Omental fat pad (tissue), 3 donors: ENCODE measurements at regions not wholly inside any gene's neighbourhood (a gene's known extent, or its start where the extent isn't known, plus 50 kb on each side); places are given as distances from the start of the nearest gene placed in this dataset.

Experiments used
- ATAC-seq: fragments of 150-250 bp; one replicate; pipeline ENCODE4 v1.9.1; 2016; ENCODE audit warnings: mild to moderate bottlenecking, moderate library complexity; ENCODE audit not compliant: low FRiP score
- DNase-seq: peaks from one replicate; pipeline ENCODE4 v3.0.0-alpha.2; 2019; ENCODE audit warnings: low spot score
- TF ChIP-seq, protein P1 (sequence below), 3 donors: fragments of 450-650 bp; IDR thresholded peaks; one replicate each; pipeline ENCODE4 v1.5.1; 2016 to 2017; ENCODE audit warnings: antibody characterized with exemption in 3 of 3, mild to moderate bottlenecking in 3 of 3, moderate library complexity in 2 of 3

DNA sequence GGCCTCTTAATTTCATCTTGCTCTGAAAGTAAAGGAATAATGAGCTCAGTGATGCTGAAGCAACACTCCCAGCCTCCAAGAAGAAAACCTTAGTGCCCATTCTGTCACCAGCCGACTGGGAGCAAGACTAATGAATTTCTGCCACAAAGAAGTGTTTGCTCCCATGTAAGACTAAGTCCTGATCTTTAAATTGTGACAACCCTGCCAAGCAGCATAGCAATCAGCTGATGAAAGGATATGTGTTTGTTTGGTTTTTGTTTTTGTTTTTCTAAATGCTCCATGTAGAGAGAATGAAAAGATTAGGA is 113.7 kb upstream of the PALMD start:
- TF ChIP-seq, protein P1, sequence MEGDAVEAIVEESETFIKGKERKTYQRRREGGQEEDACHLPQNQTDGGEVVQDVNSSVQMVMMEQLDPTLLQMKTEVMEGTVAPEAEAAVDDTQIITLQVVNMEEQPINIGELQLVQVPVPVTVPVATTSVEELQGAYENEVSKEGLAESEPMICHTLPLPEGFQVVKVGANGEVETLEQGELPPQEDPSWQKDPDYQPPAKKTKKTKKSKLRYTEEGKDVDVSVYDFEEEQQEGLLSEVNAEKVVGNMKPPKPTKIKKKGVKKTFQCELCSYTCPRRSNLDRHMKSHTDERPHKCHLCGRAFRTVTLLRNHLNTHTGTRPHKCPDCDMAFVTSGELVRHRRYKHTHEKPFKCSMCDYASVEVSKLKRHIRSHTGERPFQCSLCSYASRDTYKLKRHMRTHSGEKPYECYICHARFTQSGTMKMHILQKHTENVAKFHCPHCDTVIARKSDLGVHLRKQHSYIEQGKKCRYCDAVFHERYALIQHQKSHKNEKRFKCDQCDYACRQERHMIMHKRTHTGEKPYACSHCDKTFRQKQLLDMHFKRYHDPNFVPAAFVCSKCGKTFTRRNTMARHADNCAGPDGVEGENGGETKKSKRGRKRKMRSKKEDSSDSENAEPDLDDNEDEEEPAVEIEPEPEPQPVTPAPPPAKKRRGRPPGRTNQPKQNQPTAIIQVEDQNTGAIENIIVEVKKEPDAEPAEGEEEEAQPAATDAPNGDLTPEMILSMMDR (IDR thresholded peaks at IDR 0.05), result no peak
- ATAC-seq (no peak), DNase-seq (no peak)

DNA sequence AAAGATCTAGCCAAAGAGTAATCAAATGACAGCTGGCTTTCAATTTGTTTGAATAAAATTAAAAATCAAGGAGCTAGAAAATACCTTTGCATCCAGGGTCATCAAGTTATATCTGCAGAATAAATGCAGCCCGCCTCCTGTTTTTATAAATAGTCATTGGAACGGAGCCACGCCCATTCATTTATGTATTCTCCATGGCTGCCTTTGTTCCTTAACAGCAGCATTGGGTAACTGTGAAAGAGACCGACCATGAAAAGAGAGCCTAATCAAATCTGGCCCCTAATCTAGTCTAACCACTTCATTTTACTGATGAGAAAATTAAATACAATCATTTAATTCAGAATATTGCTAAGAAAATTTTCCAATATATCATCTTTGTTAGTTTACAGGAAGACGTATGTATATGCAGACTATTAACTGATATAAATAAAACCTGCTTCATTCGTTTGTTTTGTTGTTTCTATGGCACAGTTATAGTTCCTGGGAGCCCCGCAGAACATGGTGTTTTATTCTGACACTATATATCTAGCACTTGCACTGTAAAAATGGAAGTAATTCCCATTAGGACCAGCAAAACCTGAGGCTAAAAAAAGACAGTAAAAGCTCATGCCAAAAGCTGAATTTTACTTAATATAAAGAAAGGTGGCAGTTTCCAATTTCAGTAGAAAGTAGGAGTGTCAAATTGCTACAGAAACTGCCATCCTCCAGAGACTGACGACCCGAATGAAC is 111.8 kb upstream of the PALMD start:
- DNase-seq (no peak), ATAC-seq (no peak)
- TF ChIP-seq, protein P1 (IDR thresholded peaks at IDR 0.05), result no peak

DNA sequence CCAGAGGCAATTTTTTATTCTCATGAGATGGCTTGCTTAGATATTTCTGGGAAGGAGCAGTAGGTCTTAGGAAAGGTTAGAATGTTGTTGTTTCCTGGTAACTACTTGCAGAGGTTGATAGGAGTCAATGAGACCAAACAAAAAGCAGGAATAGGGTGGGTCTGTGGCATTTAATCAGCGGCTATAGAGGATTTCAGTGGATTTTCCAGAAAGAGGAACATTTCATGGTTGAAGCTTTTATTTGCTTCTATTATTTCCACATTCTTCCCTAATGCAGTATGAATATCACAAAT is 111.3 kb upstream of the PALMD start:
- TF ChIP-seq, protein P1 (IDR thresholded peaks at IDR 0.05), result no peak
- ATAC-seq (no peak), DNase-seq (no peak)

DNA sequence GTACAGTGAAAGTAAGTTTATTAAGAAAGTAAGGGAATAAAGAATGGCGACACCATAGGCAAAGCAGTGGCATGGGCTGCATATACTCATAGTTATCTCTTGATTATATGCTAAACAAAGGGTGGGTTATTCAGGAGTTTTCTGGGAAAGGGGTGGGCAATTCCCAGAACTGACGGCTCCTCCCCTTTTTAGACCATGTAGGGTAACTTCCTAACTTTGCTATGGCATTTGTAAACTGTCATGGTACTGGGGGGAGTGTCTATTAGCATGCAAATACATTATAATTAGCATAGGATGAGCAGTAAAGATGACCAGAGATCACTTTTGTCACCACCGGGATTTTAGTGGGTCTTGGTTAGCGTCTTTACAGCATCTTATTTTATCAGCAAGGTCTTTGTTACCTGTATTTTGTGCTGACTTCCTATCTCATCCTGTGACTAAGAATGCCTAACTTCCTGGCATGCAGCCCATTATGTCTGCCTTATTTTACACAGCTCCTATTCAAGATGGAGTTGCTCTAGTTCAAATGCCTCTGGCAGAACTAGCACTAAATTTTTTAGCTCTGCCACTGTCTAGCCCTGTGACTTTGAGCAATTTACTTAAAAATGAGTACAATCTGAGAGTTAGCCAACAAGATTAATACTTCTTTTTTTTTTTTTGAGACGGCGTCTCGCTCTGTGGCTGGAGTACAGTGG is 110.3 kb upstream of the PALMD start:
- ATAC-seq, result no peak
- TF ChIP-seq, protein P1 (IDR thresholded peaks at IDR 0.05), result no peak
- DNase-seq, result no peak

DNA sequence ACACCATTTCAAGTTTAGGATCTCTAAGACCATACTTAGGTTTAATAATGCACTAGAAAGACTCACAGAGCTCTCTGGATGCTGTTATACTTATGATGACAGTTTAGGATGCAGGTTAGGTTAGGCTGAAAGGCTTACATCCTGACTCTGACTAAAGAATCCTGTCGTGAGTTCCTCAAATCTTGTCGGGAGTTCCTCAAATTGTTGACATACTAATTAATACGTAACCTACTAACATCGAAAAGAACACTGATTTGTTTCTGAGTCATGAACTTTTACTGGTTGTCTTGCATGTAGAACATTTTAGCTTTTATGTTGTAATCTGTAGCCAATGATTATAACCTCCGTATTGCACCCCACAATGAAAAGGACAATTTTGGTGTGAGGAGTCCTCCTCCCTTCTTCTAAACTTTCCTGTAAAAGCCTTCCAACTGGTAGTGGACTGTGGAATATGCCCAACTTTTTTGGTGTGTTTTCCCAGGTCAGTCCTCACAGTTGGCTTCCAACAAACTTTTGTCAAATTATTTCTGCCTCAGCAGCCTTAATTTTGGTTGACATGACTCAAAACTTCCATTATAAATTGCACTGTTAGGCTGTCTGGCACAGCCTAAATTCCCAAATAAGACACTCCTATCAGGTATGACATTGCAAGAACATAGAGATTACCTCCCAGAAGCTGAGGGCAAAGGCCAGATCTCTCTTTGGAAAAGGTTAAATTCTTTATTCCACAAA is 107.9 kb upstream of the PALMD start:
- DNase-seq (no peak), ATAC-seq (no peak)
- TF ChIP-seq, protein P1 (IDR thresholded peaks at IDR 0.05), result no peak

DNA sequence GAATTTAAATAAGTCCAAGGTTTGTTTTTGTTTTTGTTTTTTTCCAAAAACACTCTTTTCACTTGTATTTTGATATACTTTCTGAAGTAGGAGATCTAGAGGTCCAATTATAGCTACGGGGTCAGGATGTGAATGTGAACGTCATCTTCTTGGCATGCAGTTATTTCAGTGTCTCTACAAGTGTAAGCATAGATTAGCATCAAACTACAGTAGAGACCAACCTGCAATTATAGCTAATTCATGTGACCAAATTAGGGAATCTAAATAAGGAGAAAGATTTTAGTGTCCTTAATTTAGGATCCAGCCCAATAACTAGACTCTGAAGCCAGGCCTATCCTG is 107.3 kb upstream of the PALMD start:
- TF ChIP-seq, protein P1 (IDR thresholded peaks at IDR 0.05), result no peak
- DNase-seq (no peak), ATAC-seq (no peak)

DNA sequence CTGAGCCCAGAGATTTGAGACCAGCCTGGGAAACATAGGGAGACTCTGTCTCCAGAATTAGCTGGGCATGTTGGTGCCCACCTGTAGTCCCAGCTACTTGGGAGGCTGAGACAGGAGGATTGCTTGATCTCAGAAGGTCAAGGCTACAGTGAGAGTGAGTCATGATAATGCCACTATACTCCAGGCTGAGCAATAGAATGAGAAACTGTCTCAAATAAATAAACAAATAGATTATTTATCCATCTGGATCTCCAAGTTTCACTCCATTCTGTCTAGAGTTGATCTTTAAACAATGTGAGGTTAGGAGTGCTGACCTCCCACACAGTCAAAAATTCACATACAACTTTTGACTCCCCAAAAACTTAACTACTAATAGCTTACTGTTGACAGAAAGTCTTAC is 106.8 kb upstream of the PALMD start:
- no peak for DNase-seq
- no peak for ATAC-seq
- TF ChIP-seq, protein P1 (IDR thresholded peaks at IDR 0.05), result no peak
